K562 (cell line): ENCODE measurements at regions not wholly inside any gene's neighbourhood (a gene's known extent, or its start where the extent isn't known, plus 50 kb on each side); places are given as distances from the start of the nearest gene placed in this dataset.

ENCODE experiments used
- ATAC-seq: fragments of 200-7000 bp; cut with Tn5 transposase; 3 replicates; pipeline ENCODE4 v1.9.1; 2020; ENCODE audit warnings: moderate library complexity
- BruUV-seq: library from RNA; stranded (reverse); fragments of 400-500 nt; replicated peaks from 2 replicates; lab custom pipeline; 2021; lab: Mats Ljungman, UMichigan
- CTCF ChIA-PET: fragments of 300-600 bp; formaldehyde crosslinking; extraction: SDS; loops from one replicate; lab custom pipeline; 2021; ENCODE audit warnings: low intra/inter-chr PET ratio; lab: Yijun Ruan, JAX
- POLR2A ChIA-PET: fragments of 300-600, 350-650 bp; sonication (Branson Sonifier 250); formaldehyde crosslinking; extraction: SDS; loops from one replicate; lab custom pipeline; 2021; ENCODE audit warnings: antibody characterized with exemption, inconsistent platforms; lab: Yijun Ruan, JAX
- DNase-seq, 4 experiments: peaks; one replicate each; pipeline versions ENCODE4 v3.0.0 to v3.0.0-alpha.2; 2011 to 2018; ENCODE audit warnings: low spot score in 3 of 4, mixed read lengths in 3 of 4; ENCODE audit errors: extremely low read depth in 1 of 4
- FAIRE-seq: peaks from 2 replicates; lab custom pipeline; 2011; peaks lifted over from hg19 to GRCh38; lab: Jason Lieb, UNC
- H2AFZ ChIP-seq: 2 replicates; pipeline ENCODE4 v1.6.0; 2011; ENCODE audit warnings: low read depth, low read length, control low read depth, inconsistent platforms
- H3K27ac ChIP-seq: fragments of 200-600 bp; 3 replicates; pipeline ENCODE4 v1.8.0; 2011; ENCODE audit warnings: low read depth, mild to moderate bottlenecking, control low read depth, inconsistent platforms, low read length, moderate library complexity, mixed read lengths; ENCODE audit errors: extremely low read depth
- H3K27me3 ChIP-seq, 2 experiments: fragments of 300-600 bp in 1 of 2; 2 replicates in 1 of 2; 3 replicates in 1 of 2; pipeline versions ENCODE4 v1.6.0 to v1.8.0; 2011; ENCODE audit warnings: inconsistent platforms in 2 of 2, low read length in 2 of 2, mild to moderate bottlenecking in 1 of 2, mixed read lengths in 1 of 2, moderate library complexity in 1 of 2; ENCODE audit not compliant: control insufficient read depth in 2 of 2, insufficient read depth in 2 of 2
- H3K36me3 ChIP-seq: fragments of 300-600 bp; 3 replicates; pipeline ENCODE4 v1.8.0; 2011; ENCODE audit warnings: mild to moderate bottlenecking, low read length, inconsistent platforms; ENCODE audit not compliant: control insufficient read depth, insufficient read depth
- H3K4me1 ChIP-seq, 2 experiments: fragments of 200-600 bp in 1 of 2; replicated peaks in 1 of 2; 2 replicates in 1 of 2; 3 replicates in 1 of 2; pipeline versions ENCODE4 v1.5.1 to v1.8.0; 2011; ENCODE audit warnings: inconsistent platforms in 2 of 2, low read length in 2 of 2, mild to moderate bottlenecking in 1 of 2, mixed read lengths in 1 of 2, moderate library complexity in 1 of 2; ENCODE audit not compliant: control insufficient read depth in 2 of 2, insufficient read depth in 2 of 2
- H3K4me2 ChIP-seq: 2 replicates; pipeline ENCODE4 v1.6.1; 2011; ENCODE audit warnings: low read length, control low read depth, inconsistent platforms, mixed read lengths; ENCODE audit not compliant: insufficient read depth
- H3K4me3 ChIP-seq: fragments of 200-600 bp; sonication (generic), shearing (Covaris generic); 2 replicates; pipeline ENCODE4 v1.5.1; 2016; ENCODE audit warnings: control low read depth, inconsistent platforms
- H3K79me2 ChIP-seq: fragments of 200-600 bp; 3 replicates; pipeline ENCODE4 v1.8.0; 2011; ENCODE audit warnings: low read length, inconsistent platforms; ENCODE audit not compliant: control insufficient read depth, insufficient read depth
- H3K9ac ChIP-seq, 2 experiments: 2 replicates each; pipeline versions ENCODE4 v1.6.0 to v1.6.1; 2011; ENCODE audit warnings: low read depth in 2 of 2, low read length in 2 of 2, control low read depth in 1 of 2, inconsistent platforms in 1 of 2, mild to moderate bottlenecking in 1 of 2, mixed read lengths in 1 of 2; ENCODE audit not compliant: insufficient read depth in 1 of 2
- H3K9me1 ChIP-seq: one replicate; pipeline ENCODE4 v1.6.0; 2011; ENCODE audit warnings: inconsistent platforms, mild to moderate bottlenecking, low read length, moderate library complexity; ENCODE audit not compliant: control insufficient read depth, insufficient read depth
- H3K9me3 ChIP-seq: replicated peaks from 2 replicates; pipeline ENCODE4 v1.5.1; 2011; ENCODE audit warnings: low read depth, low read length, inconsistent platforms; ENCODE audit not compliant: control insufficient read depth, insufficient read depth
- H4K20me1 ChIP-seq: replicated peaks from 2 replicates; pipeline ENCODE4 v1.6.1; 2011; ENCODE audit warnings: low read length, inconsistent platforms, mixed read lengths; ENCODE audit not compliant: control insufficient read depth, insufficient read depth
- CBX5 ChIP-seq: IDR thresholded peaks from 2 replicates; pipeline ENCODE4 v1.6.1; 2014; ENCODE audit warnings: low read depth, borderline replicate concordance
- FOSL1 ChIP-seq: fragments of 200-800 bp; sonication (Bioruptor generic); conservative IDR thresholded peaks from 2 replicates; pipeline ENCODE4 v1.6.1; 2016; ENCODE audit warnings: missing genetic modification characterization, missing compliant biosample characterization
- IRF2 ChIP-seq: sonication (generic); formaldehyde crosslinking; IDR thresholded peaks from 2 replicates; pipeline ENCODE4 v1.8.1; 2022; ENCODE audit warnings: mild to moderate bottlenecking, missing genetic modification reagents
- L3MBTL2 ChIP-seq: fragments of 450-650 bp; IDR thresholded peaks from 2 replicates; pipeline ENCODE4 v1.6.1; 2016; ENCODE audit warnings: mild to moderate bottlenecking, moderate library complexity
- MTA2 ChIP-seq: fragments of 450-650 bp; IDR thresholded peaks from 2 replicates; pipeline ENCODE4 v1.6.1; 2016; ENCODE audit warnings: low read depth
- NFYB ChIP-seq: IDR thresholded peaks from 2 replicates; pipeline ENCODE4 v1.6.1; 2011; ENCODE audit warnings: mild to moderate bottlenecking, moderate library complexity; ENCODE audit not compliant: insufficient read length; ENCODE audit errors: extremely low read depth
- PHF20 ChIP-seq: fragments of 450-650 bp; IDR thresholded peaks from 2 replicates; pipeline ENCODE4 v1.6.1; 2018; ENCODE audit not compliant: partially characterized antibody
- RBM22 ChIP-seq: fragments of 200-400 bp; formaldehyde crosslinking; IDR thresholded peaks from 2 replicates; pipeline ENCODE4 v1.6.1; 2018; ENCODE audit warnings: low read length, low read depth; ENCODE audit not compliant: poor library complexity, severe bottlenecking
- TAF9B ChIP-seq: fragments of 450-650 bp; IDR thresholded peaks from 2 replicates; pipeline ENCODE4 v1.6.1; 2018; ENCODE audit warnings: mild to moderate bottlenecking; ENCODE audit not compliant: partially characterized antibody
- TAL1 ChIP-seq: fragments of 450-650 bp; IDR thresholded peaks from 2 replicates; pipeline ENCODE4 v1.6.1; 2016; ENCODE audit warnings: mild to moderate bottlenecking
- TFAP4 ChIP-seq: sonication (generic); formaldehyde crosslinking; IDR thresholded peaks from 2 replicates; pipeline ENCODE4 v1.8.0; 2022; ENCODE audit warnings: missing genetic modification reagents, mild to moderate bottlenecking, moderate library complexity, borderline replicate concordance
- ZKSCAN1 ChIP-seq: fragments of 150-350 bp; IDR thresholded peaks from 2 replicates; pipeline ENCODE4 v1.6.1; 2016; ENCODE audit warnings: low read depth, low read length
- ZNF124 ChIP-seq: sonication (generic); formaldehyde crosslinking; IDR thresholded peaks from 2 replicates; pipeline ENCODE4 v1.8.1; 2022; ENCODE audit warnings: missing genetic modification reagents
- WGBS: fragments of 100-300 bp; shearing (Covaris generic); methylation state at CpG from one replicate; pipeline ENCODE4 v1.1.6; 2016; ENCODE audit warnings: low coverage, mixed read lengths; ENCODE audit not compliant: insufficient coverage; ENCODE audit errors: missing lambda C conversion rate; 5-methylcytosine and 5-hydroxymethylcytosine counted together
- in situ Hi-C: fragments of 300-500 bp; cut with MboI; formaldehyde crosslinking; loops from 4 replicates; pipeline ENCODE4 v1.15.0; 2018; ENCODE audit warnings: inconsistent platforms, mixed read lengths
- intact Hi-C: fragments of 100-400 bp; cut with micrococcal nuclease; formaldehyde crosslinking; loops from 2 replicates; pipeline ENCODE4 v1.14.2; 2022
- TF ChIP-seq, protein P1 (sequence below): fragments of 250-450 bp; sonication (Bioruptor Pico); IDR thresholded peaks from 2 replicates; pipeline ENCODE4 v1.8.0; 2021; ENCODE audit warnings: borderline replicate concordance, mild to moderate bottlenecking, moderate library complexity; ENCODE audit not compliant: poor library complexity, severe bottlenecking
- TF ChIP-seq, protein P2 (sequence below): sonication (generic); formaldehyde crosslinking; IDR thresholded peaks from 2 replicates; pipeline ENCODE4 v1.8.0; 2022; ENCODE audit warnings: mild to moderate bottlenecking, missing genetic modification reagents, borderline replicate concordance

- no peaks in the 10 kb centered on the region for H3K9me3 ChIP-seq
- H3K4me1 ChIP-seq = peaks cover 0 to 3% of the 10 kb centered on the region in 2 experiments; a peak in 1 of 5 replicates
- H3K9me1 ChIP-seq = no peaks in the 10 kb centered on the region
- intact Hi-C loops = no loop called here
- H3K4me3 ChIP-seq = no peak overlapping the region
- H3K79me2 ChIP-seq = no peaks in the 10 kb centered on the region
- 0% methylated on average over 13 of the region's 14 CpGs for WGBS
- no peak overlapping the region for H3K4me2 ChIP-seq
- H4K20me1 ChIP-seq = no peaks in the 10 kb centered on the region
- H3K27ac ChIP-seq = no peak overlapping the region
- H3K27me3 ChIP-seq = peaks cover 0 to 23% of the 10 kb centered on the region in 2 experiments; a peak in 4 of 5 replicates
- FAIRE-seq (no peak), DNase-seq (no peak), ATAC-seq (no peak)
- TF ChIP-seq, protein P1, sequence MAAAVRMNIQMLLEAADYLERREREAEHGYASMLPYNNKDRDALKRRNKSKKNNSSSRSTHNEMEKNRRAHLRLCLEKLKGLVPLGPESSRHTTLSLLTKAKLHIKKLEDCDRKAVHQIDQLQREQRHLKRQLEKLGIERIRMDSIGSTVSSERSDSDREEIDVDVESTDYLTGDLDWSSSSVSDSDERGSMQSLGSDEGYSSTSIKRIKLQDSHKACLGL (CRISPR knock-in tag) = no peak
- TF ChIP-seq, protein P2, sequence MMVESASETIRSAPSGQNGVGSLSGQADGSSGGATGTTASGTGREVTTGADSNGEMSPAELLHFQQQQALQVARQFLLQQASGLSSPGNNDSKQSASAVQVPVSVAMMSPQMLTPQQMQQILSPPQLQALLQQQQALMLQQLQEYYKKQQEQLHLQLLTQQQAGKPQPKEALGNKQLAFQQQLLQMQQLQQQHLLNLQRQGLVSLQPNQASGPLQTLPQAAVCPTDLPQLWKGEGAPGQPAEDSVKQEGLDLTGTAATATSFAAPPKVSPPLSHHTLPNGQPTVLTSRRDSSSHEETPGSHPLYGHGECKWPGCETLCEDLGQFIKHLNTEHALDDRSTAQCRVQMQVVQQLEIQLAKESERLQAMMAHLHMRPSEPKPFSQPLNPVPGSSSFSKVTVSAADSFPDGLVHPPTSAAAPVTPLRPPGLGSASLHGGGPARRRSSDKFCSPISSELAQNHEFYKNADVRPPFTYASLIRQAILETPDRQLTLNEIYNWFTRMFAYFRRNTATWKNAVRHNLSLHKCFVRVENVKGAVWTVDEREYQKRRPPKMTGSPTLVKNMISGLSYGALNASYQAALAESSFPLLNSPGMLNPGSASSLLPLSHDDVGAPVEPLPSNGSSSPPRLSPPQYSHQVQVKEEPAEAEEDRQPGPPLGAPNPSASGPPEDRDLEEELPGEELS (CRISPR knock-in tag) = no peak
- TF ChIP-seq IRF2 (CRISPR knock-in tag) (no peak), NFYB (no peak), RBM22 (no peak), ZKSCAN1 (no peak), TAL1 (no peak), PHF20 (no peak), TFAP4 (CRISPR knock-in tag) (no peak), CBX5 (no peak), ZNF124 (CRISPR knock-in tag) (no peak), TAF9B (no peak), L3MBTL2 (no peak), FOSL1 (tag) (no peak), MTA2 (no peak)
- CTCF ChIA-PET = no interaction called here
- in situ Hi-C loops = no loop called here
- no TSS peak for BruUV-seq
- no peak overlapping the region for H2AFZ ChIP-seq
- POLR2A ChIA-PET = interaction anchor here (0.6 kb wide), 2 partner anchors 75 to 81 kb away, joined by 3 read pairs; no protein-coding TSS in a partner anchor
- H3K9ac ChIP-seq = no peak overlapping the region
- no peaks in the 10 kb centered on the region for H3K36me3 ChIP-seq
These were observed 266.8 kb downstream of the TEX29 start for GRCh38 chr13:111587249-111587648.
